Activated CD8-positive, alpha-beta T cell treated with anti-CD3 and anti-CD28 coated beads for 36 hours (primary cell): ENCODE measurements at regions not wholly inside any gene's neighbourhood (a gene's known extent, or its start where the extent isn't known, plus 50 kb on each side); places are given as distances from the start of the nearest gene placed in this dataset.

Experiments
- ATAC-seq: fragments of 200-7000 bp; cut with Tn5 transposase; one replicate; pipeline ENCODE4 v1.10.0; 2021; ENCODE audit warnings: mild to moderate bottlenecking, moderate library complexity
- CTCF ChIA-PET: fragments of 350-600 bp; sonication (Branson Sonifier 250); formaldehyde crosslinking; loops from one replicate; lab custom pipeline; 2021; ENCODE audit warnings: antibody characterized with exemption; lab: Charles Lee
- POLR2A ChIA-PET: fragments of 350-600 bp; sonication (Branson Sonifier 250); formaldehyde crosslinking; loops from one replicate; lab custom pipeline; 2021; ENCODE audit warnings: antibody characterized with exemption; lab: Charles Lee
- DNase-seq: peaks from one replicate; pipeline ENCODE4 v3.0.0-alpha.2; 2020
- H3K27ac Mint-ChIP-seq: one replicate; pipeline ENCODE4 v1.8.0; 2021; ENCODE audit warnings: mild to moderate bottlenecking, mixed read lengths
- H3K27me3 Mint-ChIP-seq: one replicate; pipeline ENCODE4 v1.8.0; 2021; ENCODE audit warnings: mixed read lengths
- H3K36me3 Mint-ChIP-seq: one replicate; pipeline ENCODE4 v1.8.0; 2021; ENCODE audit warnings: low read depth, mixed read lengths
- H3K4me1 Mint-ChIP-seq: one replicate; pipeline ENCODE4 v1.8.0; 2021; ENCODE audit warnings: low read depth, mixed read lengths
- H3K4me3 Mint-ChIP-seq: one replicate; pipeline ENCODE4 v1.8.0; 2021; ENCODE audit warnings: mild to moderate bottlenecking, moderate library complexity, mixed read lengths
- H3K9me3 Mint-ChIP-seq: one replicate; pipeline ENCODE4 v1.8.0; 2021; ENCODE audit warnings: mixed read lengths
- CTCF ChIP-seq: fragments of 200-600 bp; IDR thresholded peaks from one replicate; pipeline ENCODE4 v1.8.0; 2022; ENCODE audit warnings: antibody characterized with exemption, mild to moderate bottlenecking
- intact Hi-C: fragments of 100-400 bp; cut with micrococcal nuclease; formaldehyde crosslinking; loops from one replicate; pipeline ENCODE4 v1.10.0; 2022

GRCh38 chr3:86711634-86712033, 279.3 kb downstream of the VGLL3 start:
- ATAC-seq = no peak

DNA sequence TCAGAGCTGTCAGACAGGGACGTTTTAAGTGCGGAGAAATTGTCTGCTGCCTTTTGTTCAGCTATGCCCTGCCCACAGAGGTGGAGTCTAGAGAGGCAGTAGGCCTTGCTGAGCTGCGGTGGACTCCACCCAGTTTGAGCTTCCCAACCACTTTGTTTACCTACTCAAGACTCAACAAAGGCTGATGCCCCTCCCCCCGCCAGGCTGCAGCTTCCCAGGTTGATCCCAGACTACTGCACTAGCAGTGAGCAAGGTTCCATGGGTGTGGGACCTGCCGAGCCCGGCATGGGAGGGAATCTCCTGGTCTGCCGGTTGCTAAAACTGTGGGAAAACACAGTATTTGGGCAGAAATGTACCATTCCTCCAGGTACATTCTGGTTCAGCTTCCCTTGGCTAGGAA, 282.1 kb downstream of the VGLL3 start:
- Mint-ChIP-seq H3K27ac (no peak overlapping the region), H3K27me3 (no peaks in the 10 kb centered on the region), H3K36me3 (no peaks in the 10 kb centered on the region), H3K9me3 (peaks cover 9% of the 10 kb centered on the region), H3K4me1 (no peaks in the 10 kb centered on the region), H3K4me3 (no peak overlapping the region)
- ChIA-PET CTCF (no interaction called here), POLR2A (no interaction called here)
- intact Hi-C loops = no loop called here
- DNase-seq (no peak), ATAC-seq (no peak)
- TF ChIP-seq CTCF = no peak

More at GRCh38 chr3:86711634-86712033, 279.3 kb downstream of the VGLL3 start:
- no peak for TF ChIP-seq CTCF
- CTCF ChIA-PET = no interaction called here
- no peak for DNase-seq
- intact Hi-C loops = no loop called here
- POLR2A ChIA-PET = no interaction called here
- peaks cover 7% of the 10 kb centered on the region for H3K9me3 Mint-ChIP-seq
- H3K4me1 Mint-ChIP-seq = no peaks in the 10 kb centered on the region
- H3K4me3 Mint-ChIP-seq = no peak overlapping the region
- H3K27ac Mint-ChIP-seq = no peak overlapping the region
- no peaks in the 10 kb centered on the region for H3K27me3 Mint-ChIP-seq
- no peaks in the 10 kb centered on the region for H3K36me3 Mint-ChIP-seq

DNA sequence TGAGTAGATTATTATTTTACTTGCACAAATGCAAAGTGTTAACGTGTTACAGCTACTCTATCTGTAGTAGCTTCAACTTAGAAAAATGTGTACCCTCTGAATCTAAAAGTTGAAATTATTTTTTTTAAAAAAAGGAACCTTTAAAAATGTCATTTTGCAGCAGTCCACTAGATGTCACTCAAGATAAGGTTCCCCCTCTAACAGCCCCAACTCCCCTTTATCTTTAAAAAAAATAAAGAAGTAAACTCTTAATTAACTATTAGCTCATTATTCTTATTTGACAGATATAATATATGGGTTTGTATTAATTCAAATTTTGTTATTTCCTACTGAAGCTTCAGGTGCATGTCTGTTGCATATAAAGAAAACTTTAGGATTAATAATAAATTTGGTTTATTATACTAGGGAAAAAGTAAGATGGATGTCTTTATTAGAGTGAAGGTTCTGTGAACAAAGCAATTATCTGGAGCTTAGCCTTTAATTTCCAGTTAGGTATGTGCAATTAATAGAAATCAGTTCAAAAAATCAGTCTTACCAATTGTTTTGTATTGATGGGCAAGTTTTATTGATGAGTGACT, 288.5 kb downstream of the VGLL3 start:
- H3K9me3 Mint-ChIP-seq = peaks cover 4% of the 10 kb centered on the region
- TF ChIP-seq CTCF = peak; percentile 63
- ATAC-seq = no peak
- H3K27ac Mint-ChIP-seq = no peak overlapping the region
- H3K4me1 Mint-ChIP-seq = no peaks in the 10 kb centered on the region
- ChIA-PET POLR2A (no interaction called here), CTCF (interaction anchor here (0.7 to 1.5 kb wide), 5 partner anchors 11 to 471 kb away, joined by 3 to 6 read pairs (median 4); no protein-coding TSS in a partner anchor)
- H3K27me3 Mint-ChIP-seq = no peaks in the 10 kb centered on the region
- H3K4me3 Mint-ChIP-seq = no peak overlapping the region
- DNase-seq = no peak
- H3K36me3 Mint-ChIP-seq = no peaks in the 10 kb centered on the region
- intact Hi-C loops = no loop called here

GRCh38 chr3:86695752-86696151, 295.2 kb downstream of the VGLL3 start:
- Mint-ChIP-seq H3K4me3 (no peak overlapping the region), H3K36me3 (no peaks in the 10 kb centered on the region), H3K9me3 (no peaks in the 10 kb centered on the region), H3K27me3 (no peaks in the 10 kb centered on the region), H3K4me1 (no peaks in the 10 kb centered on the region), H3K27ac (no peak overlapping the region)
- no peak for TF ChIP-seq CTCF
- intact Hi-C loops = no loop called here
- DNase-seq (no peak), ATAC-seq (no peak)
- ChIA-PET POLR2A (no interaction called here), CTCF (no interaction called here)

DNA sequence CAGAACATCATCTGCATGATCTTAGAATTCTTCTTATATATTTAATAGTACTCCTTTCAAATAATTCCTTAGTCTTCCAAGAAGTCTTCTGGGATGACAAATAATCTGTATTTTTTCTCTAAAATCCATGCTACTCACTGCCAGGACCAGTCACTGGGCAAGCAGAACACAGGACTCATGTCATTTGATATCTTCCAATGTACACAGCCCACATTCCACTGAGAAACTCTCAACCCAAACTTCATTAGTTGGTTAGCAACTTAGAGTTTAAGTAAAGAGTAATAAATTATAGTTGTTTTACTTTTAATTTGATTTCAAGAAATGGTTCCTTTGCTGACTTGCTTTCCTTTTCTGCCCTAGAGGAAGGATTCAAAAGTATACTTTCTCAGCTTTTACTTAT, 317.0 kb downstream of the VGLL3 start:
- TF ChIP-seq CTCF = no peak
- Mint-ChIP-seq H3K9me3 (peaks cover 19% of the 10 kb centered on the region), H3K27me3 (no peaks in the 10 kb centered on the region), H3K27ac (no peak overlapping the region), H3K4me1 (no peaks in the 10 kb centered on the region), H3K36me3 (no peaks in the 10 kb centered on the region), H3K4me3 (no peak overlapping the region)
- POLR2A ChIA-PET = no interaction called here
- CTCF ChIA-PET = no interaction called here
- intact Hi-C loops = no loop called here
- no peak for ATAC-seq
- DNase-seq = no peak
